Inferior parietal cortex (tissue), 1 donor: ENCODE measurements at regions not wholly inside any gene's neighbourhood (a gene's known extent, or its start where the extent isn't known, plus 50 kb on each side); places are given as distances from the start of the nearest gene placed in this dataset.
A peak's percentile ranks its signal among the peaks of the same experiment; 100 is the strongest.
"Not testable (repeated sequence)": the region's sequence is repeated elsewhere in the genome, so short reads cannot be mapped to it uniquely, and the experiment has no call there.

Experiments
- DNase-seq: peaks from one replicate; pipeline ENCODE4 v3.0.0-alpha.2; 2016; ENCODE audit errors: extremely low spot score

DNA sequence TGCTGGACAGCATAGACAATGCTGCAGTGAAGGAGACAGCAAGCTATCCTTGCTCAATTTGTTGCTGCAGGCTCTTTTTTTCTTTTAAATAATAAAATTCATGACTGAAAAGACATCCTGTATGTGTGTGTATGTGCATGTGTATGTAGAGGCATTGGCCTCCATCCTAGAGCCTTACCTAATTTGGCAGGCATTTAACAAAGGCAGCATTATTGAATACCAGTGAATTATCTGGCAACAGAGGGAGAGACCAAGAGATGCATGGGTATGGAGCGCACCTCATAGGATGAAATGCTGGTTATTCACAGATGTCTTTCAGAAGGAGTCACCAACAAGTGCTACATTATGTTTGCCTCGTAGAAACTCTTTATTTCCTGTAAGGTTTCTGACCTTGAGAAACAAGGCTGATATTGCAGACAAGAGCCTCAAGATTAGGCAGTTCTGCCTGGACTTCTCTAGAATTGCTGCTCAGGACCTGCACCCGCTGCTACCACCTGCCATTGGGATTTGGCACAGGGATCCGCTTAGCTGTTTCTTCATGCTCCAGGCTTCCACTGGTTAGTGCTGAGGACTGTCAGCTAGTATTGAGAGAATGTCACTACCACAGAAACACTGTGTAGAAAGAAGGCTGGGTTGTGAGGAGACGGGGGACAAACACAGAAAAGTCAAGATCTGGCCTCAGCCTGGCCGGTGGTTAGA is 247.7 kb upstream of the RFX3 start:
- no peak for DNase-seq

DNA sequence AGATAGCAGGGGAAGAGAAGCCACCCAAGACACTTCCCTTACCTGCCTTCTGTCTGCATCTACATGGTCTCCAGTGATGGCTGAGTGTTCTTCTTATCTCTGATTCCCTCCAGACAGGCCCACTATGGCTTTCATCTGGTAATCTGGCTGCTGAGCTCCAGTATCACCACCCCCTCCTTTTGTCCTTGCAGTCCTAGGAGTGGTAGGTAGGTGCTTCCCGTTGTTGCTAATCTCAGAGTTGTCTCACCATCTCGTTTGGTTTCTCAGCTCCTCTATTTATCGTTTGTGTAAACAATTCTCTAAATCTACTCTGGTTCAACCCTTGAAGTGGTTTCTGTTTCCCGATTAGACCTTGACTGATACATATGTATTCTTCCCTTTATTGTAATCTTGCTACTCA is 243.8 kb upstream of the RFX3 start:
- no peak for DNase-seq

DNA sequence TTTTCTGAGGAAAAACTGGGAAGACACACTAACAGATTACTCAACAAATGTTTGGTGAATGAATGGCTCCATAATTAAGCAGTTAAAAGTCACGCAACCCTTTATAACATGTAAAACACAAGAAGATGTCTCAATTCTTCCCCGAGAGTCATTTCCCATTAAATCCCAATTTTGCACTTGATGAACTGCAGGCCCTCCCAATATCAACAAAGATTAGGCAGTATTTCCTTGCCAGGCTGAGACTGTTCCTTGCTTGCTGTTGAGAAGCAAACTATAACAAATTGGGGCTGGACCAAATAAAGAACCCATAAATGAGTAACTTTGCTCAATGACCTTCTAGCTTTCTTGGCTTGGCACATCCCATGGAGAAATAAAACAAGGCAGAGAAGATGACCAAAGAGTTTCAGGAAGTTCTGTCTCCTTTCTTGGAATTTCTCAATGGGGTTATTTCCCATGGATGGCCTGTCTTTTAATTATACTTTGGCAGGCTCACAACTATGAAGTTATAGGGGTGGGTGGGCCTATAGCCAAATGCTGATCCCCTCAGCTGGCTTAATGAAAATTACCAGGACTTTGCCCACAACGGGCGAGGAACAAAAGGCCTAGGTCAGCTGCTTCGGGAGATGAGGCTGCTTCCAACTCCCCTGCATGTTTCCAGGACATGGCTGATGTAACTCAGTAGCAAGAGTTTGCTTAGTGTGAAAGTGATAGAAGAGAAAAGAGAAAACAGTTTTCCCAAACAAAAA is 243.1 kb upstream of the RFX3 start:
- no peak for DNase-seq

DNA sequence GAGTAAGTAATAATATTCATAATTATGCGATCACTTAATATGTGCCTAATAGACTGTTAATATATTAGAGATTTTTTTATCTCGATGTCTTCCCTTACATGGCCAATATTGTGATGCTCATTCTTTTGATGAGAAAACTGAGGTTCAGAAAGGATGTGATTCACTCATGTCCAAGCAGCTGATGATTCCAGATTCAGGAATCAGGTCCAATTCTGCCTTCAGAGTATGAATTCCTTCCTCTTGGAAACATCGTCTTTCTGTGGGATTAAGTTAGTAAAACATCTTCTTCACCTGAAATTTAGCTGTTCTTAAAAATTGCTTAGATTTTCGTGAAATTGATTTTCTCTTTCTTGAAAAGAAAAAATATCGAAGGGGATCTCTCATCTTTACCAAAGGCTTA is 242.5 kb upstream of the RFX3 start:
- no peak for DNase-seq

DNA sequence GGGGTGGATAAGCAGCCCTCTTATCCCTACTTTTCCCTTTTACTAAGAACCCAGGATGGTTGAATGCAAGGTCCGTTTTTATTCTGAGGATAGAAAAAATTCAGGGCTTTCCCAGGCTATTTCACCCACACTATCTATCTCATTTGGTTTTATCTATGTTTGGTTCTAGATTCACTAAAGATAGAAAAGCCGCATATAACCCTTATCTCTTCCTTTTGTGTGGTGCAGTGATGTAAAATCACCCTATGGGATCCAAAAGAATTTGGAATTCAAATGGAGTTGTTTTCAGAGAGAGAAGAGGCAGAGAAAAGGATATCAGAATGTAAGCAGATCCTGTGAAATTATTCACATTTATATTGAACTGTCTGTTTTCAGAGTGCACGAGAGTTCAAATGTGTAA is 236.3 kb upstream of the RFX3 start:
- no peak for DNase-seq

DNA sequence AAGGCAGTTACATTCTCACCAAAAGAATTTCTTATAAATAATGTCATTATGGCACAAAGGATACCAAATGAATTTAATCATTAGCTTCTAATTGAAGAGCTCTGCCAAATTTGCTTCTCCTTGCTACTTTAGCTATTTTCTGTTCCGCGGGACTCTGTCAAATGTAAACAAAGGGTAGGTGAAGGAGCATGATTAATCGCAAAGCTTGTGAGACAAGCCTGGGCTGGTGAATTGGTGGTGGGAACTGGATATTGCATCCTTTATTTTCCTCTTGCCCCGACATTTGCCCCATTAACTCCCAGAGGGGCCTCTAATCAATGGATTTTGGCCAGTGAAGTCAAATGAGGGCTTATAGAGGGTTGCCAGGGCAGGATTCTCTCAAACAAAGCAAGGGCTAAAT is 234.2 kb upstream of the RFX3 start:
- no peak for DNase-seq

DNA sequence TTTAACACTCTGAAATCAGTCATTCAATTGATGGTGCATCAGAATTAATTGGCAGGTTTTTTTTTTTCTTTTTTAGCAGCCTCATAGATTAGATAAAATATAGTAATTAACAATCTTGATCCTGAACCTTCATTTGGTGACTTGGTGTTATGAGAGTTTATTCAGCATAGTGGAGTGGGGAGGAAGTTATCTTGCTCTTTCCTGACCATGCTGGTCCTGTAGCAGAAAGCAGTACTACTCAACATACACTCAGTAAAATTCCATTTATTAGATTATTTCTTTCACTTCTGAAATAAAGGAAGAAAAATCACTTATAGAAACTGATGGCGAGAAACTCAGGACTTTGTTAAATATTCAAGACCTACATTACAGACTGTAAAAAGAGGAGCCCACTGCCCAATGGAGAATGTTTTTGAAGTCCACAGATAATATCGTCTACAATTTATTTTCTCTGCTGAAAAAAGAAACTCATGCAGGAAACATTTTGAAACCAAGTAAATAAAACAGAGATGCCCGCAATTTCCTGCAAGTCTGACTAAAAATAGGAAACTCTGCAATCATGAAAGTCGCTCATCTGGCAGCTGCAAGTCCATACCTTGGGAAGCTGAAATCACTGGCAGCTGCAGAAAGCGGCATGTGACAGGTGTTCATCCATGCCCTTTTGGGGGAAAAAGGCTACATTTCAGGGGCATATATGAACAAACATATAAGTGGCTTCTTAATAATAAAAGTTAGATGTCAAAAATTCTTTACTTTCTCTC is 233.2 kb upstream of the RFX3 start:
- DNase-seq, result no peak

DNA sequence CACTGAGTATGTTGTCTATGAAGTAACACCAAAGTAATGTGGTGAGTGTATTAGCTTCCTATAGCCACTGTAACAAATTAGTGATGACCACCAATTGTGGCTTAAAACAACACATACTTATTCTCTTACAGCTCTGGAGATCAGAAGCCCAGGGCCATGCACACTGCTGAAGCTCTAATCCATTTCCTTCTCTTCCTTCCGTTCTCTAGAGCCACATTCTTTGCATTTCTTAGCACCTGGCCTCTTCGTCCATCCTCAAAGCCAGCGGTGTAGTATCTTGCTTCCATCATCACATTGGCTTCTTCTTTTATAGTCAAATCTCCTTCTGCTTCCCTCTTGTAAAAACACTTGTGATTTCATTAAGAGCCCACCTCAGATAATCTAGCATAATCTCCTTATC is 230.3 kb upstream of the RFX3 start:
- DNase-seq, result no peak

DNA sequence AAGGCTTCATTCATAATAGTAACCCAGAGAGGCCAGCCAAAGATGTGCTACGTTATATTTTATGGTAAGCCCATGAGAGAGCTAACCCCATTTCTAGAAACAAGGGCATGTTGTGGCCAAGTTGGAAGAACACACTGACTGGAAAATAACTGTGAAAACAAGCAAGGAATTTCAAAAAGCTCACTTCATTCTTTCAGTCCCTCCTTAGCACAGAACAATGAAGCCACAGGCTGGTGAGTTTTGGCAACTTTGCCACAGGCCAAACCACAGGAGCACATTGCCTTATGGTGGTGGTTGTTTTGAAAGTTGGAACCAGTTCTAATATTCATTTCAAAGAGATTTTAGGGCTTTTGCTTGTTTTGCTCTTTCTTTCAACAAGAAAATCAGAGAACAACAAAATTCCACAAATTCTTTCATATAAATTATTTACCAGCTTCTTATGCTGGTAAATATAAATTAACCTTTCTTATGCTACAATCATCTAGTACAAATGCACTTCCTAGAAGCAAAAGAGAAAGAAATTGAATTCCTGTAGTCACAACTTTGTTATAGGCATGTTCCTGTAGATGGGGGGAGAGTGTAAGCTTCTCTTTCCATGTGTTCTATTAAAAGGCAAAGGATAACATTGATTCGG is 225.4 kb upstream of the RFX3 start:
- DNase-seq, result no peak

DNA sequence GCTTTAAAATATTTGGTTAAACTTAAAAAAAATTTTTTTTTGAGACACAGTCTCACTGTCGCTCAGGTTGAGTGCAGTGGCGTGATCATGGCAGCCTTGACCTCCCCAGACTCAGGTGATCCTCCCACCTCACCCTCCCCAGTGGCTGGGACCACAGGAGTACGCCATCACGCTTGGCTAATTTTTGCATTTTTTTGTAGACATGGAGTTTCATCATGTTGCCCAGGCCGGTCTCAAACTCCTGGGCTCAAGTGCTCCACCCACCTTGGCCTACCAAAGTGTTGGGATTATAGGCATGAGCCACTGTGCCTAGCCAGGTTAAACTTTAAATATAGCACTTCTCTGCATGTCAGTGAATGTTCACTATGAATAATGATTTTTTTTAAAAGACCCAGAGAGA is 224.5 kb upstream of the RFX3 start:
- DNase-seq, result no peak

DNA sequence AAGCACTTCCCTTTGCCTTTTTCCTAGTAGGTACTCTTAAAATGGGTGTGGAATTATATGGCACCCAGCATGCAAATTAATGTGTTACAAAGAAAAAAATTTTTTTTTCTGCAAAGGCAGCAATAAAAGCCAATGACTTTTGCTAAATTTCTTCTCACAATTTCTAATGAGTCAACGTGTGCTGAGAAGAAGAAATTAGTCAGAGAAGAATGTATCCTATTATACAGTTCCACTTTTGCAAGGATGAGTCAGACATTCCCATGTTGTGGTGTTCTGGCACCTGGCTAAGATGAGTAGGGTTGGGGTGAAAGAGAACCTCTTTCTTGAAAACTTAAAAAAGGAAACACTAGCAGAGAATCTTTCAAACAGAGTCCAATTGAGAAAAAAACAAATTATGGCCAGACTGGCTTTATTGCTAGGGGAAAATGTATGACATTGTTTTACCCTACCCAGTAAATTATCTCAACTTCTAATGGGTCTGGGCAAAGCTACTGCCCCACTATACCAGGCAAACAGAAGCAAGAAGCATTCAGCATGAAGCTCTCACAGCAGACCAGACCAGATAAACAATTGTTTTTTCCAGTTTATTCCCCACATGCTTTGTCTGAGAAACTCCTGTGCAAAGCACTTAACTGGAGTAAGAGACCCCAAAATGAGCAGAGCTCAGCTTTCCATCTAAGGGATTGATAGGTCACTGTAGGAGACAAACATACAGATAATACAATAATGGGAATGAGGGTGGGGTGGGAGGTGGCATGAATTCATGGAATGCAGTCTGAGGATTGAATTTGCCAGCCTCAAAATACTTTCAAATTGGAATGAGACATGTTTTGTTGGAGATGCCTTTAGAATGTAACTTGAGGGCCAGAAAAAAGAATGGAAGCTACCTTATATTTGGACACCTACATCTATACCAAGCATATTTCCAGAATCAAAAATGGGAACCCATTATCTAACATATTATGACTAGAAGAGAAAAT is 220.8 kb upstream of the RFX3 start:
- peak; percentile 36 for DNase-seq

DNA sequence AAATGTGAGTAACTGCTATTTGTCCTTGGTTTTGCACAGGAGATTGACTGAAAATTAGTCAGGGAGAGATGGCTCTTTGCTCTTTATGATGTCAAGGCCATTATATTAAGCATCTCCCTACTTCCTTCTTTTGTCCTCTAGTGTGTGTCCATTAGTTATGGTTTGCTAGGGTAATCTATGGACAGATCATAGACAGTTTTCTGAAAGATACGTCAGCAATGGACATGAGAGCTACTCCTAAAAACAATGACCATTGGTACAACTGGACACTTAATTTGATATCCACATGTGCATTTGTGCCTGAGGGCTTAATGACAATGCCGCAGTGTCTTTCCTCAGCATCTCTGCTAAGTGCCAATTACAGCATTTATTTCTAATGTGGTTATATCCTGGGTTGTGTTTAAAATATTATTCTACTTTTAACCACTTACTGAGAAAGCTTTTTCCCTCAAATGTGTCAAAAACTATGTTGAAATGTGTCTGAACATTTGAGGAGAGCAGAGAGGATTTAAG is 218.2 kb upstream of the RFX3 start:
- DNase-seq, result no peak

DNA sequence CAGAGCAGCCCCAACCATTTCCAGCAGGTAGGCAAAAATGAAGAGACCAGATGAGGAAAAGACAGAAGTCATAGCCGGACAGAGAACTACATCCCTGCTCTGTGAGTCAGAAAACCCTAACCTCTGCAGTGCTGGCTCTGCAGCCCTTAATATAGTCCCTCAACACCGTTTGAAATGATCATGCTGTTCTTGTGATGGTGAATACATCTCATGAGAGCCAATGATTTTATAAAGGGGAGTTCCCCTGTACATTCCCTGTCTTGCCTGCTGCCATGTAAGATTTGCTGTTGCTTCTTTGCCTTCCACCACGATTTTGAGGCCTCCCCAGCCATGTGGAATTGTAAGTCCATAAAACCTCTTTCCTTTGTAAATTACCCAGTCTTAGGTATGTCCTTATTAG is 216.8 kb upstream of the RFX3 start:
- DNase-seq, result no peak

DNA sequence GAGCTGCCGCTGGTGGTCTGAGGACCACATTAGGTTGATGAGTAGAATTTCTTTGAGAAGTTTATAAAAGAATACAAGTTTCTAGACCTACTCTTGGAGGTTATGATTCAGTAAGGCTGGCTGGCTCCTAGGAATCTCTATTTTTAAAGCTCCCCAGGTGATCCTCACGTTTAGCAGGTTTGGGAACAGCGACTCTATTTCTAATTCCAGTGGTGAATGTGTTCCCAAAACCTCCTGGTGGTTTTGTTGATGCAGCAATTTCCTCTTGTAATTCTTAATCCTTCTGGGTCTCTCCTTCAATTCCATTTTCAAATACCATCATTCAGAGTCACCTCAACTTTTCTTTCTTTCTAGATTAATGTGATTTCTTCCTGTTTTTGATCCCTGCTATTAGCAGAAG is 215.9 kb upstream of the RFX3 start:
- DNase-seq, result no peak

DNA sequence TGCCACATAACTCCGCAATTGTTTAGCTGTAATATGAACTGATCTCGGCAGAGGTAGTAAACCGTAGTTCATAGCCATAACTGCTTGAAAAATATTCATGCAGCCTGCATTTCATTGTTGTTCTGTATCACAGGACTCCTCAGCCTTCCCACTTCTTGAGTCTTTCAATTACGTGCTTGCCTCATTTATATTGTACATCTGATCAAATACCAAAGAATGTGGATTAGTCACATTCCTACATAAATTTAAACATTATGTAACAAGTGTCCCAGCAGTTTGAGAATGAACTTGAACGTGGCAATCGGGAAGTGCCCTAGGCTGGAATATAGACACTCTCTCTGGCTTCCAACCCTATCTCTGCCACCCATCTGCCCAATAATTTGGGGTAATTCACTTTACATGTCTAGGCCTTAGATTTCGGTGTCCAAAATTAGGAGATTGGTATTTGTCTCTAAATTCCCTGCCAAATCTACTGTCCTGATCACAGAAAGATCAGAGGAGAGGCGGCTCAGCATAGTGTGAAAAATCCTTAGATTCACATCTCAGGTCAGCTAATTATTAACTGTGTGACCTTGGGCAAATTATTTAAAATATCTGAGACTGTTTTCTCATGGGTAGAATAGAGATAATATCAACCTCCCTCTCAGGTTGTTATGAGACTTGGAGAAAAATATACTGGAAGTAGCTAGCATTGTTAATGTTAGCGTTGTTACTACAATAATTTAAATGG is 215.1 kb upstream of the RFX3 start:
- DNase-seq, result no peak

DNA sequence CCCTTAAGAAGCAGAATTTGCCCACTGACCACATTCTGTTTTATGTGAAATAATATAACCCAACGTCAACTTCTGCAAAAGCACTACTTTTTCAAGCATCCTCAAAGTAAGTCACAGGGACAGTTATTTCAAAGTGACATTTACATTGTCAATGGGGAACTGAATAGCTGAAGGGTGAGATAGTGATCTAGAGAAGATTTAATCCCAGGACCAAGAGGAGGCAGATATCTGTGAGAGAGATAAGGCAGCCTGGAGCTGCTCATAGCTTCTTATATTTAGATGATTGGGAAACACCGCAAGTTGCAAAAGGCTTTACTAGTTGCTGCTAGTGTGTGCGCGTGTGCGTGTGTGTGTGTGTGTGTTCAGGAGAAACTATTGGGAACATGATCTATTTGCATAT is 210.4 kb upstream of the RFX3 start:
- no peak for DNase-seq

DNA sequence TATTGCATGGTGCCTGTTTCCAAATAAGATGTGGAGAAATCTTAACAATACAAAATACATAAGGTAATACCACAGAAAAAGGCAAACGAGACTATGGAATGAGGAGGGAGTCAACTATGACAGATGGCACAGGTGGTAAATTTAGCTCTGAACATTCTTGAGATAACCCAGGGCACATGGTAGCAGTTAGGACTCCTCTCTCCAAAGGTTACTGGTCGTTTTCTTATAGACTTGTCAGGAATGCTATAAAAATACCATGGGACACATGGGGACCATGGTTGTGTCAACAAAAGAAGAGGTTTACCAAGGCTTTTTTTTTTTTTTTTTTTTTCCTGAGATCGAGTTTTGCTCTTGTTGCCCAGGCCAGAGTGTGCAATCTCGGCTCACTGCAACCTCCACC is 209.4 kb upstream of the RFX3 start:
- no peak for DNase-seq

DNA sequence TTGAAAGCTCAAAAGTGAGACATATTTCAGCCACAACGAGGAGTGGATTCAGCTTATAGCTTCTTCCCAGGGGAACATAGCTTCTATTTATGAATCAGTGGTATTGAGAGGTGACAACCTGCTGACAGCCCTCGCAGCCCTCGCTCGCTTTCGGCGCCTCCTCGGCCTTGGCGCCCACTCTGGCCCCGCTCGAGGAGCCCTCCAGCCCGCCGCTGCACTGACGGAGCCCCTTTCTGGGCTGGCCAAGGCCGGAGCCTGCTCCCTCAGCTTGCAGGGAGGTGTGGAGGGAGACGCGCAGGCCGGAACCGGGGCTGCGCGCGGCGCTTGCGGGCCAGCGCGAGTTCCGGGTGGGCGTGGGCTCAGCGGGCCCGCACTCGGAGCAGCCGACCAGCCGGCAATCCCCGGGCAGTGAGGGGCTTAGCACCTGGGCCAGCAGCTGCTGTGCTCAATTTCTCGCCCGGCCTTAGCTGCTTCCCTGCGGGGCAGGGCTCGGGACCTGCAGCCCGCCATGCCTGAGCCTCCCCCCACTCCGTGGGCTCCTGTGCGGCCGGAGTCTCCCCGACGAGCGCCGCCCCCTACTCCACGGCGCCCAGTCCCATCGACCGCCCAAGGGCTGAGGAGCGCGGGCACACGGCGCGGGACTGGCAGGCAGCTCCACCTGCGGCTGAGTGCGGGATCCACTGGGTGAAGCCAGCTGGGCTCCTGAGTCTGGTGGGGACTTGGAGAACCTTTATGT is 207.9 kb upstream of the RFX3 start:
- DNase-seq, result not testable (repeated sequence)

DNA sequence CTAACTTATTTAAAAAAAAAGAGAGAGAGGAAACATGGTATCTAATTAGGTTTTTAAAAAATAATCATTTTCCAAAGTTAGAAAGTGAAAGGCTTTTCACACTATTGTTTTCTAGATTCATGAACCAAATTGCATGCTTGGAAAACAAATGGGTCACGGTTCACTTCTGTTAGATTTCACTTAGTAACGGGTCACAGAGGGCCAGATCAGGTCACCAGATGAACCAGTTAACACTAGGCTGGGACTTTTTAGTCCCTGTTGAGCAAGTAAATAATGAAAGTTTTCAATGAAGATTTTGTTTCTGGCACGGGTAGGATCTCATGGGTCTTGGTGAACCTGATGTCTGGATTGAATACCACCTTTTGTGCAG is 207.2 kb upstream of the RFX3 start:
- no peak for DNase-seq
